ENCODE measurements at regions not wholly inside any gene's neighbourhood (a gene's known extent, or its start where the extent isn't known, plus 50 kb on each side); places are given as distances from the start of the nearest gene placed in this dataset.
"Not testable (repeated sequence)": the region's sequence is repeated elsewhere in the genome, so short reads cannot be mapped to it uniquely, and the experiment has no call there.

DNA sequence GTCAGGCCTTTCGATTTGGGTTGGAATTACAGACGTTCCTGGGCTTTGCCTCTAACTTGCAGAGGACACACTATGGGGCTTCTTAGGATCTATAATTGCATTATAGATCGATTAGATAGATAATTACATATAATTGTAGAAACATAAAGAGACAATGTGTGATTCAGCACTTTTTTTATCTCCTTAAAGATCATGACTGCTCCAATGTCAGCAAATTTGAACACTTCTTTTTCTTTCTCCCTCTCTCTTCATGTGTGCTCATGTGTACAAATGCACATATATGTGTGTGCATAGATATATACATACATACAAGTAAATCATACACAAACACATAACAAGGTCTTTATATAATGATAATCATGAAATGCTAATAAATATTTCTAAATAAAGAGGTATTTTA lies 1261.2 kb upstream of the SLC39A10 start:
- no peak for DNase-seq (ENCODE audit: low read depth, low spot score)
- in situ Hi-C loops (cut with HindIII; ENCODE audit: low pct_unique_long_range_greater_than_20kb, low sequenced_read_pairs) = no loop called here

DNA sequence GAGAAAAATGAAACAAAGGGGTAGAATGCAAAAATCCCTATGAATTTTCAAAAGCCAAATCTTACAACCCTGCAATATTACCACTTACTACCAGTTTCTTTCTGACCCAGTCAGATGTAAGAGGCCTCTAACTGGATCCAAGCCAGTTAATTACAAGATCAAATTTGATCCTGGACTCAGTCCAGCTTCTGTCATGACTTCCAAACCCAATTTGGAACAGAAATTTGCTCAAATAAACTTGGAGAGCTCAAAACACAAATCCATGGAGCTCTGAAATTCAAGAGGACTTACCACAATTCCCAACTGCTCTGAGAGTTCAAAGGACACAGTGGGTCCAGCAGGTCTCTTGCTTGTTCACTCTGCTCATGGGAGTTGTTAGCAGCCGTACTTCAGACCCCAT lies 1271.7 kb upstream of the SLC39A10 start:
- no peak for DNase-seq (ENCODE audit: low read depth, low spot score)

DNA sequence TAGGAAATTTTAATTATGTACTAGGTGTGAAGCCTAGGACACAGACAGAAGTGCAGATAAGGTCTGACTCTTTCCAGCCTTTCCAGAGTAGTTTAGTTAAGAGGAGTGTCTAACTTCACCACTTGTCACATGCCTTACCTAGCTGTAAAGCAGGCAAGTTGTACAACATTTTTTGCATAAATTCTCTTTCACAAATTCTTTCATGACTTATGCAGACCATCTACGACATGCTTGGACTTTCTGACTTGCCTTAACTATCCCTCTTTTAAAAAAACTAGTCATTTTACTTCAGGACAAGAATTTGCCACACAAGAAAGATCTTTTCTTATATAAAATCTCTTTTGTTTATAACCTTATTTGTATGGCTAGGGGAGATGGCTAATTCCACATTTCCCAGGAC lies 1273.6 kb upstream of the SLC39A10 start:
- no peak for DNase-seq (ENCODE audit: low read depth, low spot score)
- in situ Hi-C loops (cut with HindIII; ENCODE audit: low pct_unique_long_range_greater_than_20kb, low sequenced_read_pairs) = no loop called here

More for the DNA sequence above, 1271.7 kb upstream of the SLC39A10 start:
- in situ Hi-C loops (cut with HindIII; ENCODE audit: low pct_unique_long_range_greater_than_20kb, low sequenced_read_pairs) = no loop called here

DNA sequence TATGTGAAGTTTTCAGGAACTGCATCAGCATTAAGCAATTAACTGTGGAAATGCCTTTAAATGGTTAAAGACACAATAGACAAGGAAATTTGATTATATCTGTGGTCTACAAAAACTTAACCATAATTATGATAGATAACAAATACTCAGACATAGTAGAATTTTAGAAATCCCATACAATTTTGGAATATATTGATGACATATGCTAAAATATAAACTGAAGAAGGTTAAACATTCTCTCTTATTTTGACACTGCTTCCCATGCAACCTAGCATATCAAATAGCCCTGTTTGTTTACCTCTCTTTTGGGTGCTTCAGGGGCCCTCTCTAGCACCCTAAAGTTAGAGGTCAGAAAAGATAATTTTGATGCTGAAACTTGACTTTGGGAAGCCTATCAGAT lies 1274.8 kb upstream of the SLC39A10 start:
- in situ Hi-C loops (cut with HindIII; ENCODE audit: low pct_unique_long_range_greater_than_20kb, low sequenced_read_pairs) = no loop called here
- no peak for DNase-seq (ENCODE audit: low read depth, low spot score)

DNA sequence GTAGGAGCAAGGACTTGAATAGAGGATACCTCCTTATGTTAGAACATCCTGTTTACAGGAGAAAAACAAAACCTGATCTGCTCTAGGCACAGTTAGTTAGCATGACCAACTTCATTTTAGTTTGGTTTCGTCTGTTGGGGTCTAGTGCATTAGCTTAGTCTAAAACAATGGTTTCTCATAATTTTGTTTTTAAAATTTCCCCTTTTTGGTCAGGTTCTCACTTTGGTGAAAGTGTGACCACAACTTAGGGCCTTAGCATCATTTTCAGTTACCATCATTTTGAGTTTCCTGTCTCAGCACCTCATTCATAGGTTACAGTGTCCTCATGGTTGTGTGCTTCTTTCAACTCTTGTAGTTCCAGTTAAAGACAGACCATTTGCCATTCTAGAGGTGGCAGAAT lies 1277.0 kb upstream of the SLC39A10 start:
- in situ Hi-C loops (cut with HindIII; ENCODE audit: low pct_unique_long_range_greater_than_20kb, low sequenced_read_pairs) = no loop called here
- no peak for DNase-seq (ENCODE audit: low read depth, low spot score)

DNA sequence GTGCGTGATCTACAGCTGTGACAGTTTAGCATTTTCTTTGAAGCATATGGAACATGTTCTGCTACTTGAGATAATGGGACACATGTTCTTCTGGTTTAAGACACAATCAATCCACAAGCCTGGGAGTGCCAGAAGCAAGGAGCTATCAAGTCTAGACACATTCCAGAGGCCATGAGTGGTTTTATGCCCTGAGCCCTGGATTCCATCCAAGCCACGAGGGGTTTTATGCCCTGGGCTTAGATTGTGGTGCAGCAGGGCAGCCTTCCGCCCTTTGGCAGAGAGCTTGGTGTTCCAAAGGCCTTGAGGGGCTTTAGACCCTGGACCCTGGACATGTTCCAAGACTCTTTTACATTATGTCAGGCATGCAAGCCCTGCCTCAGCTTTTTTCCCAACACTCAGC lies 1289.6 kb upstream of the SLC39A10 start:
- DNase-seq (ENCODE audit: low read depth, low spot score); in situ Hi-C loops (cut with HindIII; ENCODE audit: low pct_unique_long_range_greater_than_20kb, low sequenced_read_pairs): not testable (repeated sequence)

DNA sequence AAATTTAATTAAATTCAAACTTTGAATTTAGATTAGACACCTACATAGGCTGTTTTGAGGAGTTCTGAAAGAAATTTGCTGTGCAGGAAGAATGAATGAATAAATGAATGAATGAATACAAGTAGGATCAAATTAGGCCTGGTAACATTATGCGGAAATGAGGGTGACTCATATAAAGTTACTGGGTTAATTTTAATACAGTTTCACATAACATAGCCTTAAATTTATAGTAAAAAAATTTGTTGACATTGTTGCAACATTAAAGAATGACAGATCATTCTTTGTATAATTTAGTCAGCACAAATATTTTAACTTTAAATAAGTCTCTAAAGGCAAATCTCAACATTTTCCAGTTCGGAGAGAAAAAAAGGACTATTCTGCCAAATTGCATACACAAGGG lies 1293.1 kb upstream of the SLC39A10 start:
- in situ Hi-C loops (cut with HindIII; ENCODE audit: low pct_unique_long_range_greater_than_20kb, low sequenced_read_pairs) = no loop called here
- no peak for DNase-seq (ENCODE audit: low read depth, low spot score)

DNA sequence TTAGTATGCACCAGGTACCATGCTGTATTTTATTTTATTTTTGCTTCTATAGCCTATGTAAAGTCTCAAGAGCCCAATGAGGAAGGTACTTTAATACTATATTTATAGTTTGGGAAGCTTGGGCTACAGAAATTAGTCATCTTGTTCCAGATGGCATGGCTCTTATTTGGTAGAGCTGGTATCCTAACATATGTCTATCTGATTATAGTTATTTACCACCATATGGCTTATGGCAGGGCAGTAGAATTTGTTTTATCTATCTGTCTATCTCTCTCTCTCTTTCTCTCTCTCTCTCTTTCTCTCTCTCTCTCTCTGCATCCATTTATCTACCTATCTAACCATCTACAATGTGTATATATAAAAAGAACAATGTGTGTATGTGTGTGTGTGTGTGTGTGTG lies 1293.7 kb upstream of the SLC39A10 start:
- in situ Hi-C loops (cut with HindIII; ENCODE audit: low pct_unique_long_range_greater_than_20kb, low sequenced_read_pairs) = no loop called here

DNA sequence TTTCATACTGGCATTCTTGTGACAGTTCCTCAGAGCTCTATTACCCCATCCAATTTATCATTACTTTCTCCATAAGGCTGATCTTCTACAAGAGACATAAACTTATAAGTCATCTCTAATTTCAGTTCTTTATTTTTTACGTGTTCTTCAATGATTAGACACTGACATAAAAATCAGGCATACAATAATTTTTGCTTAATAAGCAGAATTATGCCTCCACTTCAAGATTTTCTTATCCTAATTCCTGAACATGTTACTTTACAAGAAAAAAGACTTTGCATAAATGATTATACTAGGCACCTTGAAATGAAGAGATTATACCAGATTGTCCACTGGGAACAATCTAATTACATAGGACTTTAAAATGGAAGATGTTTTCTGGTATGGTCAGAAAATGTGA lies 1304.5 kb upstream of the SLC39A10 start:
- in situ Hi-C loops (cut with HindIII; ENCODE audit: low pct_unique_long_range_greater_than_20kb, low sequenced_read_pairs) = no loop called here
- no peak for DNase-seq (ENCODE audit: low read depth, low spot score)

More for the DNA sequence above, 1293.7 kb upstream of the SLC39A10 start:
- no peak for DNase-seq (ENCODE audit: low read depth, low spot score)

DNA sequence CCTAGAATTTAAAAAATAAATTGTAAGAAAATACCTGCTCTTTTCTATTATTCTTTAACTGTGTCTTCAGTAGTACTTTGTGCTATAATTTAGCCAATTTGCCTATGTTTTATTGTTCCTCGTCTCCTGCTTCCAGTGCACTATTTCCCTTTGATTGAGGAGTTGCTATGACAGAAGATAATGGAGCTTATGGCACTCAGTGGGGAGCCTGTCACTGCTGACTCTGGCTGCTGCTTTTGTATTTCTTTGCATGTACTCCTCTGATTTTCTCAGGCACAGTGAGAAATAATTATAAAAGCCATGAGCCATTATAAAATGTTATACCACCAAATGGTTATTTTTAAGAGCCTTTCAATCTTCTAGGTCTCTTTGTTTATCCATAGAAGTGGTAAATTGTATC lies 1310.8 kb upstream of the SLC39A10 start:
- in situ Hi-C loops (cut with HindIII; ENCODE audit: low pct_unique_long_range_greater_than_20kb, low sequenced_read_pairs) = no loop called here
- no peak for DNase-seq (ENCODE audit: low read depth, low spot score)

DNA sequence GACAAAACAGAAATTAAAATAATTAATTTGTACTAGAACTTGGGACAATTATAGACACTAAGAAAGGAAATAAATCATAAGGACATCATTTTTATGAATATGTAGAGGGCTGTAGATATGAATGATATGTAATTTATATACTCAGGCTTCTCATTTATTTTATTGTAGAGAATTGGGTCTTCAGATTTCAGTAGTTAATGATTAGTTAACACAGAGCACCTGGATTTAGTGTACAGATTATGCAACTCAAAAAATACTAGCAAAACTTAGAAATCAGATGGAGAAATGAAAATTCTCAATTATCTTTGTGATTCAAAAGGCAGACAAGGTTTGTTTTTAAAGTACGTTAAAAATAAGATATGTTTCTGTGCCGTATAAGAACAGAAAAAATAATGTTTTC lies 1311.7 kb upstream of the SLC39A10 start:
- in situ Hi-C loops (cut with HindIII; ENCODE audit: low pct_unique_long_range_greater_than_20kb, low sequenced_read_pairs) = no loop called here
- no peak for DNase-seq (ENCODE audit: low read depth, low spot score)

DNA sequence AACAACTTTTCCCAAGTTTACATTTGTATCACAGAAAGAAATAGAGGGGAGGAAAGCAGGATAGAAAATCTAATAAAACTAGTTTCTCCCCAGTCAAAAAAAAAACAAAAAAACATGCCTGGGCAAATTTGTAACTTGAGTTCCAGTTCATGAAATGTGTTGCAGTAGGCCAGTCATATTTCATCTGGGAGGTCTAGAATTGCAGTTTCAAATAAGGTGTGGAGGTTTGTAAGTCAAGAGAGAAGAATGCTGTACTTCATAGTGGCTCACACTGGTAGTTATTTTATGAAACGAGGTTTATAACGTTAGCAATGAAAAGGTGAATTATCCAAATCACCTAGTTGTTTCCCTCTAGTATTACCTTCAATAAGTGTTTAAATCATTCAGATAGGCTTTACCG lies 1313.9 kb upstream of the SLC39A10 start:
- in situ Hi-C loops (cut with HindIII; ENCODE audit: low pct_unique_long_range_greater_than_20kb, low sequenced_read_pairs) = no loop called here
- DNase-seq (ENCODE audit: low read depth, low spot score) = no peak

DNA sequence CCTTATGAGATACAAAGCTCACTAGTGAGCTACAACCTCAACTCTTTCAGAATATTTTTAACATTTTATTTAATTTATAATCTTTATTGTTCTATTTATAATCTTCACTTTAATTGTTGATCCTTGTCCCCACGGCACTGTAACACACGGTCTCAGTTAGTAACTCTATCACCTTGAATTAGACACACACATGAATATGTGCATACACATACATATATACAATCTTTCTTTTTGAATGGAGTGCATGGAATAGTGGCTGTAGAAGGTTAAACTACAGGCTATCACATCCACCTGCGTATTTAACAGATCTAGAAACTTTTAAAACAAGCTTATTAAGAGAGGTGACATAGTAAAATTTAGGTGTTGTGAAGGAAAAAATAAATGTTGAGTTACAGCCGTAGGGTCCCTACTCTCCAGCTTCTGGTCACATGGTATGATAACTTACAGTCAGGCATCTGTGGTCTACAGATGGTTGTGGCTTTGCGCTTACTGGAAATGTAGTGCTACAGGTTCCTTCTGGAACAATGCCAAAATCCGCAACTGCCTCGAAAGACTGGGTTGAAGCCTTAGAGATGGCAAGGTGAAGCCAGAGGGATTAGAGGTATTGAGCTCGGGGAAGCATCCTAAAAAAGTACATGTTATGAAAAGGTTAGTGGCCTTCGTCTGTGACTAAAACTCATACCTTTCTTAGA lies 1324.1 kb upstream of the SLC39A10 start:
- DNase-seq (ENCODE audit: low read depth, low spot score) = no peak

DNA sequence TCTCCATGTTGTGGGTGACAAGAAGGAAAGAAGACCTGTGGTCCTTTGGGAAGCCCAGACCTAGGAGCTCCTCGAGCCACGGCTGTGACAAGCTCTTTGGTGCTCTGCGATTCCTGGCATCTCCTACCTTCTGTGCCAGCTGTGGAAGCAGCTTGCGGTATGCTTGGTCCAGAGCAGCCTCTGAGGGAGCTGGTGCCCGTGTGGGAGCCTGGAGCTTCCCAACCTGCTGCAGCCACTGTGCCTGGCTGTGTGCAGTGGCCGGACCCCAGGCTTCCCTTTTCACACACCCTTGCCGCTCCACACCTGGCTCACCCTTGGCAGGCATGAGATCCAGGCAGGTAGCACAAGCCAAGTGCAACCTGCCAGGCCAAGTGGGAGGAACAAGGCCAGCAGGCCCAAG lies 1328.6 kb upstream of the SLC39A10 start:
- DNase-seq (ENCODE audit: low read depth, low spot score) = no peak
- in situ Hi-C loops (cut with HindIII; ENCODE audit: low pct_unique_long_range_greater_than_20kb, low sequenced_read_pairs) = no loop called here

More for the DNA sequence above, 1324.1 kb upstream of the SLC39A10 start:
- in situ Hi-C loops (cut with HindIII; ENCODE audit: low pct_unique_long_range_greater_than_20kb, low sequenced_read_pairs) = no loop called here

DNA sequence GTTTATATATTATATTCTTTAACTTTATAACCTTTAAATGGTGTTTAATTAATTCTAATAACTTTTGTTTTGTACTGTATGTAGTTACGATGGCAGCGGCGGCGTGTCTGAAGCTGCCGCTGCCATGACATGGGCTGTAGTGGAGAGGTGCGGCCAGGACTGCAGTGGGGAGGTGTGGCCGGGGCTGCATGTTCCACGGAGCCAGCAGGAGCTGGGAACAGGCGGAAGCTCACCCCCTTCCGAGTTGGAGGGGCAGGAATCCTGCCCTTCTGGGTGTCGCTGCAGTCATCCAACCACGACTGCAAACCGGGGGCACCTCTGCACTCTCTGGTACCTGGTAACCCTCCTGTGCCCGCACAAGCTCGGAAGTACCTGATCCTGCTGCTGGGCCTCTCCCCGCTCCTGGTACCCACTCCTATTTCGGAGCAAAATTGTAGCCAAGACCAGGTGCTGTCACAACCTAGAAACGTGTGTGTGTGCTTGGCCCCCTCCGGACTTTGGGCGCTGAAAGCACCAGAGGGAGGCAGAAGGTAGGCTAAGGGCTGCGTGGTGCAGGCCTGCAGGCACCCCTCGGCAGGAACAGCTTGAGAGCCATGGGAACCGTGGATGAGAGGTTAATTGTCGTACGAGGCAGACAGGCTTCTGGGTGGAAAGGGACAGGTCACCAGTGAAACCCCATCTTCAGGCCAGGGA lies 1329.7 kb upstream of the SLC39A10 start:
- in situ Hi-C loops (cut with HindIII; ENCODE audit: low pct_unique_long_range_greater_than_20kb, low sequenced_read_pairs) = no loop called here

DNA sequence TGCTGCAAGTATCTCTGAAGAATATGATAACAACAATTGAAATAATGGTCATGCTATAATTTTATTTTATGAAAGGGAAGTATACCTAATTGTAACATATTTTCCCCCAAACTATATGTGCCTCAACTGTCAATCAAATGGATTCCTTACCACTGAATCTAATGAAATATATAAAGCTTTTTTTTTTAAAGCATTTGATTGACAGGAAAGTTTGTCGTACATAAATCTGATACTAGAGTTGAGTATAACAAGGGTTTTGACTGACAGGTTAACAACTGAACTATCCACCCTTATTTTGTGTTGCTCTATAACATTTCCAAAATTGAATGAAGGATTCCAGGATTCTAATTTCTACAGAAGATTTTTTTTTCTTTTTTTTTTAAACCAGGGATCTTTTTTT lies 1333.3 kb upstream of the SLC39A10 start:
- in situ Hi-C loops (cut with HindIII; ENCODE audit: low pct_unique_long_range_greater_than_20kb, low sequenced_read_pairs) = no loop called here
- no peak for DNase-seq (ENCODE audit: low read depth, low spot score)

More for the DNA sequence above, 1329.7 kb upstream of the SLC39A10 start:
- no peak for DNase-seq (ENCODE audit: low read depth, low spot score)

DNA sequence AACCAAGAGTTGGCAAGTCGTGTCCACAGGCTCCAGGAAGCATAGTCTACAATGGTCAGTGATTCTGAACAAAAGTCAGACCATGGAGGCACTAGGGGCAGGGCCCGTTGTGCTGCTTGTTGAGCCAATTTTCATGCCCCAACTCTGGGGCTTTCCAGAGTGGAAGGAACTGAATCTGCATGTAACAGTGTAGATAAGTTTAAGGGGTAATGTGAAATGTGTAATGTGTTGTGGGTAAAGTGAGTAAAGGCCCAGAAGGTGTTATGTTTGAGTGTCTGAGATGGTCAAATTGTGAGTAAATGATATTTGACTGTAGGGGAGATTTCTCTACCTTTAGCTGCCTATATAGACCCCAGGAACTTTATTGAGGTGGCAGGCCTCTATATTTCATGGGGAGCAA lies 1336.5 kb upstream of the SLC39A10 start:
- in situ Hi-C loops (cut with HindIII; ENCODE audit: low pct_unique_long_range_greater_than_20kb, low sequenced_read_pairs) = no loop called here
- no peak for DNase-seq (ENCODE audit: low read depth, low spot score)

DNA sequence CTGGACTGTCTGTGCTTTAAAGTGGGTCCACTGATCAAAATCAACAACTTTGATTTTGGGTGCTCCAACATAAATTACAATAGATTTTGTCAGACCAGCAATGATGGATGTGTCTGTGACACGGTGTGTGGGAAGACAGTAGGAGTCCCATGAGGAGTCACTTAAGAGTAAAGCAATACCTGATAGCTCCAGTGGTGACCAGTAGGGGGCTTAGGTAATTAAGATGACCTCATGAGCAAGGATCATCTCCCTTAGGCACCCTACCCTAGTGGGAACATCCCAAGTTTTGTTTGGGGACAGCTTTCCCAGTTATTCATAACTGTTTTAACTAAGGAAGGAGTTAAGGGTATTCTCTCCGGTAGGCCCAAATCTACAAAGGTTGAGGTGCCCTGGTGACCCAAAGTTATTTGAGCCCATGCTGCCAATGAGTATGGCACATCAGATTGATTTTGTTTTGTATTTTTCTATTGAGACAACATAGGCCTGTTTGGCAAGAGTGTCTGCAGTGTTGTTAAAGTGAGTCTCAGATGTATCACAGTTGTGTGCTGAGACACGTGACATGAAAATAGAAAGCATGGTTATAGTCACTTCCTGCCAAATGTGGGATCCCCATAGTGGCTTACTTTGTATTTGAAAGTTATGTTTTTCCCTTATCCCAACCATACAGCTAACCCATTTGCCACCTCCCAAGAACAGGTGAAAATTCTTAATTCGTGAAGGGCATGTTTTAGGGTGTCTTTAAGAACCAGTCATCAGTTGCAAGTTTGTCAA lies 1337.6 kb upstream of the SLC39A10 start:
- peak; percentile 34 for DNase-seq (ENCODE audit: low read depth, low spot score)
- in situ Hi-C loops (cut with HindIII; ENCODE audit: low pct_unique_long_range_greater_than_20kb, low sequenced_read_pairs) = no loop called here

DNA sequence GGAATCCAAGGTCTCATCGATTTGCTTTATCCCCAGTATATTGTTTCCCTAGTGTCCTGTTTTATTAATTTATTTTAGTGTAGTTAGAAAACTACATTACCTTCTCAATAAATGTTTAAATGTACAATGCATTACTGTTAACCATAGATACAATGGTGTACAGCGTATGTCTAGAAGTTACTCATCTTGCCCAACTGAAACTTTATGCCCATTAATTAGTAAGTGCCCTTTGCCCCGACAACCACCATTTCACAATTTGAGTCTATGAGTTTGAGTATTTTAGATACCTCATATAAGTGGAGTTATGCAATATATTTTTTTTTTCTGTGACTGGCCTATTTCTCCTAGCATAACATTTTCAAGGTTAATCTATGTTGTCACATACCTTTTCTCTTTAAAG lies 1343.0 kb upstream of the SLC39A10 start:
- in situ Hi-C loops (cut with HindIII; ENCODE audit: low pct_unique_long_range_greater_than_20kb, low sequenced_read_pairs) = no loop called here
- no peak for DNase-seq (ENCODE audit: low read depth, low spot score)
